SK-N-SH (cell line): ENCODE measurements at regions not wholly inside any gene's neighbourhood (a gene's known extent, or its start where the extent isn't known, plus 50 kb on each side); places are given as distances from the start of the nearest gene placed in this dataset.

ENCODE experiments used
- CTCF ChIA-PET: fragments of 300-600, 350-600 bp; formaldehyde crosslinking; extraction: SDS; loops from one replicate; lab custom pipeline; 2021; lab: Yijun Ruan, JAX
- POLR2A ChIA-PET: fragments of 350-600 bp; sonication (Branson Sonifier 250); formaldehyde crosslinking; extraction: SDS; loops from one replicate; lab custom pipeline; 2020; ENCODE audit warnings: antibody characterized with exemption, inconsistent platforms; lab: Yijun Ruan, JAX
- DNase-seq: peaks from one replicate; pipeline ENCODE4 v3.0.0; 2012
- H2AFZ ChIP-seq: fragments of 200-600 bp; sonication (generic); 2 replicates; pipeline ENCODE4 v1.8.1; 2016; ENCODE audit warnings: antibody characterized with exemption, mild to moderate bottlenecking, low read depth
- H3F3A ChIP-seq: fragments of 200-600 bp; sonication (generic); replicated peaks from 2 replicates; pipeline ENCODE3; 2016; ENCODE audit warnings: antibody characterized with exemption, mild to moderate bottlenecking; ENCODE audit not compliant: insufficient read depth
- H3K27ac ChIP-seq, 2 experiments: fragments of 200-500 bp in 1 of 2; fragments of 200-600 bp in 1 of 2; sonication (Bioruptor generic) in 1 of 2; sonication (generic), shearing (Covaris generic) in 1 of 2; 2 replicates each; pipeline versions ENCODE4 v1.5.1 to v1.6.1; 2014 to 2016; ENCODE audit warnings: low read depth in 2 of 2, inconsistent platforms in 1 of 2, low read length in 1 of 2, mild to moderate bottlenecking in 1 of 2, mixed read lengths in 1 of 2
- H3K27me3 ChIP-seq: fragments of 200-600 bp; sonication (generic), shearing (Covaris generic); 2 replicates; pipeline ENCODE4 v1.6.1; 2016; ENCODE audit warnings: mixed run types; ENCODE audit not compliant: insufficient read depth
- H3K36me3 ChIP-seq, 2 experiments: fragments of 200-500 bp in 1 of 2; fragments of 200-600 bp in 1 of 2; sonication (Bioruptor generic) in 1 of 2; sonication (generic) in 1 of 2; replicated peaks in 1 of 2; 2 replicates each; pipeline versions ENCODE3 to v1.5.1; 2014 to 2016; ENCODE audit warnings: low read length in 1 of 2, mild to moderate bottlenecking in 1 of 2; ENCODE audit not compliant: insufficient read depth in 2 of 2, control insufficient read depth in 1 of 2
- H3K4me1 ChIP-seq, 2 experiments: fragments of 200-500 bp in 1 of 2; fragments of 200-600 bp in 1 of 2; sonication (Bioruptor generic) in 1 of 2; sonication (generic), shearing (Covaris generic) in 1 of 2; 2 replicates each; pipeline versions ENCODE4 v1.5.1 to v1.6.1; 2014 to 2016; ENCODE audit warnings: low read depth in 1 of 2, low read length in 1 of 2, mixed run types in 1 of 2; ENCODE audit not compliant: insufficient read depth in 2 of 2, control insufficient read depth in 1 of 2
- H3K4me2 ChIP-seq: fragments of 200-600 bp; sonication (generic), shearing (Covaris generic); 2 replicates; pipeline ENCODE4 v1.6.1; 2017; ENCODE audit warnings: mixed run types
- H3K4me3 ChIP-seq, 2 experiments: fragments of 200-500 bp in 1 of 2; fragments of 200-600 bp in 1 of 2; sonication (Bioruptor generic) in 1 of 2; sonication (generic), shearing (Covaris generic) in 1 of 2; 2 replicates each; pipeline versions ENCODE4 v1.5.1 to v1.8.1; 2014 to 2016; ENCODE audit warnings: low read depth in 2 of 2, inconsistent platforms in 1 of 2, low read length in 1 of 2, mild to moderate bottlenecking in 1 of 2, mixed read lengths in 1 of 2, moderate library complexity in 1 of 2
- H3K79me2 ChIP-seq: fragments of 200-600 bp; sonication (generic); 2 replicates; pipeline ENCODE4 v1.8.1; 2017; ENCODE audit warnings: mild to moderate bottlenecking; ENCODE audit not compliant: insufficient read depth
- H3K9ac ChIP-seq: fragments of 200-600 bp; sonication (generic); 2 replicates; pipeline ENCODE4 v1.6.1; 2017; ENCODE audit warnings: mixed run types
- H3K9me2 ChIP-seq: fragments of 200-600 bp; sonication (generic); 2 replicates; pipeline ENCODE4 v1.6.1; 2017; ENCODE audit warnings: mixed run types
- H3K9me3 ChIP-seq: fragments of 200-600 bp; sonication (generic); 2 replicates; pipeline ENCODE4 v1.6.1; 2017; ENCODE audit warnings: mixed run types, mild to moderate bottlenecking, moderate library complexity
- H4K20me1 ChIP-seq: fragments of 200-600 bp; sonication (generic); 2 replicates; pipeline ENCODE4 v1.6.1; 2017; ENCODE audit warnings: mild to moderate bottlenecking, mixed run types; ENCODE audit not compliant: insufficient read depth
- CHD2 ChIP-seq: fragments of 150-350 bp; IDR thresholded peaks from 2 replicates; pipeline ENCODE4 v1.6.1; 2018; ENCODE audit warnings: low read length; ENCODE audit not compliant: partially characterized antibody
- ELF1 ChIP-seq: IDR thresholded peaks from 2 replicates; pipeline ENCODE4 v1.4.0; 2012
- EP300 ChIP-seq, 2 experiments: IDR thresholded peaks; 2 replicates each; pipeline versions ENCODE4 v1.4.0 to v1.6.1; 2012; ENCODE audit warnings: borderline replicate concordance in 1 of 2, low read depth in 1 of 2, low read length in 1 of 2
- EZH2phosphoT487 ChIP-seq: fragments of 200-600 bp; sonication (generic); IDR thresholded peaks from 2 replicates; pipeline ENCODE4 v1.6.1; 2017; ENCODE audit warnings: low read depth, mixed run types, mild to moderate bottlenecking, antibody characterized with exemption, moderate library complexity, borderline replicate concordance
- JUND ChIP-seq: IDR thresholded peaks from 2 replicates; pipeline ENCODE4 v1.4.0; 2012
- MEF2A ChIP-seq: IDR thresholded peaks from 2 replicates; pipeline ENCODE4 v1.4.0; 2012; ENCODE audit warnings: low read depth, borderline replicate concordance
- PBX3 ChIP-seq: IDR thresholded peaks from 2 replicates; pipeline ENCODE4; 2012
- POLR2AphosphoS5 ChIP-seq: IDR thresholded peaks from 2 replicates; pipeline ENCODE4 v1.6.1; 2012; ENCODE audit warnings: low read depth, low read length
- RCOR1 ChIP-seq: fragments of 150-350 bp; IDR thresholded peaks from 2 replicates; pipeline ENCODE4 v1.6.1; 2017; ENCODE audit warnings: antibody characterized with exemption, low read length
- RFX5 ChIP-seq: IDR thresholded peaks from 2 replicates; pipeline ENCODE4 v1.6.1; 2012; ENCODE audit warnings: mild to moderate bottlenecking, improper control_type of control experiment, low read length
- SIN3A ChIP-seq: IDR thresholded peaks from 2 replicates; pipeline ENCODE4 v1.6.1; 2012; ENCODE audit warnings: low read depth, mild to moderate bottlenecking, low read length, moderate library complexity, borderline replicate concordance
- SMC3 ChIP-seq: IDR thresholded peaks from 2 replicates; pipeline ENCODE4 v1.6.1; 2012; ENCODE audit warnings: low read depth, low read length, improper control_type of control experiment
- TAF1 ChIP-seq: IDR thresholded peaks from 2 replicates; pipeline ENCODE4 v1.6.1; 2012; ENCODE audit warnings: low read depth, mild to moderate bottlenecking, low read length, moderate library complexity, borderline replicate concordance
- TCF12 ChIP-seq: IDR thresholded peaks from 2 replicates; pipeline ENCODE4 v1.4.0; 2012
- USF2 ChIP-seq: fragments of 150-350 bp; IDR thresholded peaks from 2 replicates; pipeline ENCODE4 v1.6.1; 2017; ENCODE audit warnings: antibody characterized with exemption, low read length, low read depth, borderline replicate concordance
- ZBTB33 ChIP-seq: IDR thresholded peaks from 2 replicates; pipeline ENCODE4 v1.4.0; 2012; ENCODE audit warnings: low read depth, borderline replicate concordance
- WGBS: methylation state at CpG from one replicate; pipeline ENCODE4 v1.1.6; 2017; ENCODE audit warnings: low lambda C conversion rate; 5-methylcytosine and 5-hydroxymethylcytosine counted together
- TF ChIP-seq, protein P1 (sequence below): fragments of 200-600 bp; sonication (generic); IDR thresholded peaks from 2 replicates; pipeline ENCODE4 v1.6.1; 2017; ENCODE audit warnings: antibody characterized with exemption, mild to moderate bottlenecking, moderate library complexity

DNA sequence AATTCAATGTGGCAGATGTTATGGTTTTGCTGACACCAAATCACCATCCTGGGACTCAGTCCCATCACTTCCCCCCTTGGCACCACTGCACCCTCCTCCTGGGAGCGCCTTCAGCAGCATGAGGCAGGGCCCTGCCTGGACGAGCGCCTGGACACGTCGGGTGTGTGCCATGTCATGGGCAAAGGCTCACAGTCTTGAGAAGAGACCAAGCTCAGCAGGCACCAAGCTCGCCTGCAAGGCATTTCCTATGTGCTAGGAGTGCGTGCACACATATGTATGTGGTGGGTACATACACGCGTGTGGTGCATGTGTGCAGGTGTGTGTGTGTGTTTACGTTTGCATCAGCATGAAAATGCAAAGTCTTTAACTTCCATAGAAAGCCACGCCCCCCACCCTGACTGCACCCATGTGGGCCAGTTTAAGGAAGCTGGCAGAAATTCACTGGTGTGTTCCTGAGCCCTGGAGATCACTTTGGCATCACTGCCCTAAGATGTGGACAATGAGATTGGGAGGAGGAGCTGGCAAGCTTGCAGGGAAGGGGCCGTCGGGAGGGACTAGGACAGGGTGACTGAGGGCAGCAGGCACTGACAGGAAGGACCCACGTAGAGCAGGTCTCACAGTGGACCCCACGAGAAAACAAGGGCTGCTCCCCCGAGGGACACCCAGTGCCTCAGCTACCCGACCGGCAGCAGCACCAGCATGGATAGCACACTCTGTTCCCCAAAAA is 169.9 kb upstream of the PPP2R2D start:
- no peaks in the 10 kb centered on the region for H3K27me3 ChIP-seq
- whole genome bisulfite sequencing: 54% methylated on average over 14 of the region's 18 CpGs
- no peaks in the 10 kb centered on the region for H3K36me3 ChIP-seq
- no peak overlapping the region for H2AFZ ChIP-seq
- no peaks in the 10 kb centered on the region for H4K20me1 ChIP-seq
- H3K4me3 ChIP-seq: no peak overlapping the region
- no peaks in the 10 kb centered on the region for H3K9me3 ChIP-seq
- DNase-seq: peak; percentile 6
- no peaks in the 10 kb centered on the region for H3K79me2 ChIP-seq
- POLR2A ChIA-PET: no interaction called here
- no peak overlapping the region for H3K4me2 ChIP-seq
- H3K4me1 ChIP-seq: peaks cover 0 to 8% of the 10 kb centered on the region in 2 experiments; a peak in 1 of 4 replicates
- H3F3A ChIP-seq: no peaks in the 10 kb centered on the region
- no peaks in the 10 kb centered on the region for H3K9me2 ChIP-seq
- CTCF ChIA-PET: no interaction called here
- TF ChIP-seq MEF2A (no peak), POLR2AphosphoS5 (no peak), CHD2 (no peak), ZBTB33 (no peak), EP300 (IDR thresholded peaks at IDR 0.05; ENCODE audit: borderline replicate concordance in 1 of 2, low read depth in 1 of 2, low read length in 1 of 2) (no peak)
- no peak overlapping the region for H3K27ac ChIP-seq
- no peak overlapping the region for H3K9ac ChIP-seq

DNA sequence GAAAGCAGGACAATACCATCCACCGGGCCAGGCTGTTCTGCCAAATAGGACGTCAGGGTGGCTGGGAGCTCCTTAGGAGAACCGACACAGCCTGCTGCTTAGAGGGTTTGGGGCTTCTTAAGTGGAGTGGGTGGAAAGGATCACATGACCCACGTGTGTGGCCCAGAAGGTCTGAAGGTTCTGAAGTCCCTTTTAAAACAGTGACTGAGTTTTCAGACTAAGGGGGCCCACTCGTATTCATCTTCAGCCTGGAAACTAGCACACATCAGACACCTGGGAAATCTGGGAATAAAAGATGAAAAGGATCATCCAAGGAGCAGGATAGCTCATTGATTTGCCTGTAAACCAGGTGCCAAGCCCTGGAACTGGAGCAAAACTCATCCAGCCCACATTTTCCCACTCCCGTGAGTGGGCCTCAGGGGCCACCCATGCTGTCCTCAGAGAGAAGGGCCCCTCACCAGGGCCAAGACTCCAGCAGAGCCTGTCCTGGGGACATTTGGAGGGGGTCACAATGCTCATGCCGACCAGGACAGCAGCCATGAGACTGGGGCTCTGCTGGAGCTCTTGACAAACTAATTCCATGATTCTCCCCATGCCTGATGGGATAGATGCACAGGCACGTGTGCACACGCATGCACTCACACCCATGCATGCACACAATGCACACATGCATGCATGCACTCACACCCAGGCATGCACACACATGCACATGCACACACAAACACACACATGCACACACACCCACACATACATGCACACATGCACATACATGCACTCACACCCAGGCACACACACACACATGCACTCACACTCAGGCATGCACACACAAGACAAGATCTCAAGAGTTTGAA is 168.8 kb upstream of the PPP2R2D start:
- Histone ChIP-seq H3K79me2 (no peaks in the 10 kb centered on the region), H3K4me3 (no peak overlapping the region), H3K4me1 (no peaks in the 10 kb centered on the region), H3K27me3 (no peaks in the 10 kb centered on the region), H4K20me1 (no peaks in the 10 kb centered on the region), H3F3A (no peaks in the 10 kb centered on the region), H3K27ac (no peak overlapping the region), H3K9ac (no peak overlapping the region), H3K9me2 (no peaks in the 10 kb centered on the region), H3K4me2 (no peak overlapping the region), H3K9me3 (no peaks in the 10 kb centered on the region), H2AFZ (no peak overlapping the region), H3K36me3 (no peaks in the 10 kb centered on the region)
- ChIA-PET CTCF (no interaction called here), POLR2A (no interaction called here)
- no peak for DNase-seq
- WGBS: 46% methylated on average over 9 of the region's 9 CpGs
- no peak for TF ChIP-seq JUND
- TF ChIP-seq PBX3: no peak
- TF ChIP-seq ELF1: no peak
- TF ChIP-seq EZH2phosphoT487: no peak
- no peak for TF ChIP-seq RFX5
- TF ChIP-seq SMC3: no peak
- TF ChIP-seq, protein P1, sequence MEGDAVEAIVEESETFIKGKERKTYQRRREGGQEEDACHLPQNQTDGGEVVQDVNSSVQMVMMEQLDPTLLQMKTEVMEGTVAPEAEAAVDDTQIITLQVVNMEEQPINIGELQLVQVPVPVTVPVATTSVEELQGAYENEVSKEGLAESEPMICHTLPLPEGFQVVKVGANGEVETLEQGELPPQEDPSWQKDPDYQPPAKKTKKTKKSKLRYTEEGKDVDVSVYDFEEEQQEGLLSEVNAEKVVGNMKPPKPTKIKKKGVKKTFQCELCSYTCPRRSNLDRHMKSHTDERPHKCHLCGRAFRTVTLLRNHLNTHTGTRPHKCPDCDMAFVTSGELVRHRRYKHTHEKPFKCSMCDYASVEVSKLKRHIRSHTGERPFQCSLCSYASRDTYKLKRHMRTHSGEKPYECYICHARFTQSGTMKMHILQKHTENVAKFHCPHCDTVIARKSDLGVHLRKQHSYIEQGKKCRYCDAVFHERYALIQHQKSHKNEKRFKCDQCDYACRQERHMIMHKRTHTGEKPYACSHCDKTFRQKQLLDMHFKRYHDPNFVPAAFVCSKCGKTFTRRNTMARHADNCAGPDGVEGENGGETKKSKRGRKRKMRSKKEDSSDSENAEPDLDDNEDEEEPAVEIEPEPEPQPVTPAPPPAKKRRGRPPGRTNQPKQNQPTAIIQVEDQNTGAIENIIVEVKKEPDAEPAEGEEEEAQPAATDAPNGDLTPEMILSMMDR: no peak
- no peak for TF ChIP-seq SIN3A
- no peak for TF ChIP-seq USF2
- TF ChIP-seq RCOR1: no peak
- no peak for TF ChIP-seq POLR2AphosphoS5
- TF ChIP-seq TCF12: no peak
- TF ChIP-seq TAF1: no peak
